GM12872 (cell line): ENCODE measurements at regions not wholly inside any gene's neighbourhood (a gene's known extent, or its start where the extent isn't known, plus 50 kb on each side); places are given as distances from the start of the nearest gene placed in this dataset.

Experiments
- CTCF ChIP-seq: IDR thresholded peaks from 3 replicates; pipeline ENCODE4 v1.5.1; 2011; ENCODE audit warnings: low read depth, mild to moderate bottlenecking, low read length, moderate library complexity; ENCODE audit not compliant: insufficient read depth

- TF ChIP-seq CTCF: no peak
Measured at GRCh38 chr18:22860807-22861206, 72.3 kb upstream of the RBBP8 start.

GRCh38 chr18:22865354-22866116, 67.6 kb upstream of the RBBP8 start:
- TF ChIP-seq CTCF: no peak

GRCh38 chr18:22868831-22869230, 64.3 kb upstream of the RBBP8 start:
- no peak for TF ChIP-seq CTCF

- TF ChIP-seq CTCF: no peak
Measured at GRCh38 chr18:22871809-22872525, 61.2 kb upstream of the RBBP8 start.

GRCh38 chr18:22872900-22873537, 60.1 kb upstream of the RBBP8 start:
- TF ChIP-seq CTCF: no peak

GRCh38 chr18:22879293-22879692, 53.8 kb upstream of the RBBP8 start:
- no peak for TF ChIP-seq CTCF

GRCh38 chr18:22882084-22882483, 51.0 kb upstream of the RBBP8 start:
- TF ChIP-seq CTCF: no peak
